ENCODE measurements at regions not wholly inside any gene's neighbourhood (a gene's known extent, or its start where the extent isn't known, plus 50 kb on each side); places are given as distances from the start of the nearest gene placed in this dataset.

GRCh38 chr20:43241057-43241702 lies 51.5 kb upstream of the PTPRT start:
- DNase-seq (ENCODE audit: low read depth) = no peak

All from GM04503 (cell line).